T47D (cell line): ENCODE measurements at regions not wholly inside any gene's neighbourhood (a gene's known extent, or its start where the extent isn't known, plus 50 kb on each side); places are given as distances from the start of the nearest gene placed in this dataset.

Experiments
- DNase-seq, 2 experiments: peaks; one replicate each; pipeline versions ENCODE4 v3.0.0 to v3.0.0-alpha.2; 2011 to 2012; ENCODE audit warnings: low read depth in 1 of 2, low spot score in 1 of 2
- JUND ChIP-seq: IDR thresholded peaks from 2 replicates; pipeline ENCODE4 v1.6.1; 2012; ENCODE audit warnings: low read depth
- in situ Hi-C: cut with HindIII; loops from 2 replicates; pipeline ENCODE4 v1.10.0; 2016; ENCODE audit warnings: low sequenced_read_pairs, low pct_unique_long_range_greater_than_20kb

DNA sequence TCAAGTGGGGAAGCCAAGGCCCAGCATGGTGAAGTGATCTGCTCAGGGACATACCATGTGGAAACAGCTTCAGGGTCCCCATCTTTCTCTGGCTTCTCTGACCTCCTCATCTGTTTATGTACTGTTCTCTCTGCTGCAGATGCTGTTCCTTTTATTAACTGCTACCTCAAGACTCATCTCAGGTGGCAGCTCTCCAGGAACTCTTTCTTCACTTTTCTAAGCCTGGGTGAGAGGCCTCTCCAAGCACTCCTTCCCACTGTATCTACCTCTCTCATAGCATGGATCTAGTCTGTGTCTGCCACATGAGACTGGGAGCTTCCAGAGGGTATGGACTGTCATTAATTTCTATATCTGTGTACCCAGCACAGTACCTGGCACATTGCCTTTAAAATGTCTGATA lies 73.4 kb upstream of the PPM1J start:
- TF ChIP-seq JUND, result no peak
- in situ Hi-C loops, result no loop called here
- no peak for DNase-seq

DNA sequence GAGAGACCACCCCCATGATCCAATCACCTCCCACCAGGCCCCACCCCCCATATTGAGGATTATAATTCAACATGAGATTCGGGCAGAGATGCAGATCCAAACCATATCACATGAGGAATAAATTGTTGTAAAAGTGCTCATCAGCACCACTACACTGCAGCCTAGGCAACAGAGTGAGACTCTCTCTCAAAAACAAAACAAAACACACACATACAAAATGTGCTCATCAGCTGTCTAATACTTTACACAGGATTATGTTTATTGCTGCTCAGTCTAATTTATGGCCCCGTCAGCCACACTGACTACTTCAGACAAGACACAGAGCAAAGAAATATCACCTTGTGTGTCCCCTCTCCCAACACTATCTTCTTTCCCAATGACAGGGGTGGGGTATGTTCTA lies 72.9 kb upstream of the PPM1J start:
- in situ Hi-C loops, result no loop called here
- no peak for TF ChIP-seq JUND
- DNase-seq, result no peak

DNA sequence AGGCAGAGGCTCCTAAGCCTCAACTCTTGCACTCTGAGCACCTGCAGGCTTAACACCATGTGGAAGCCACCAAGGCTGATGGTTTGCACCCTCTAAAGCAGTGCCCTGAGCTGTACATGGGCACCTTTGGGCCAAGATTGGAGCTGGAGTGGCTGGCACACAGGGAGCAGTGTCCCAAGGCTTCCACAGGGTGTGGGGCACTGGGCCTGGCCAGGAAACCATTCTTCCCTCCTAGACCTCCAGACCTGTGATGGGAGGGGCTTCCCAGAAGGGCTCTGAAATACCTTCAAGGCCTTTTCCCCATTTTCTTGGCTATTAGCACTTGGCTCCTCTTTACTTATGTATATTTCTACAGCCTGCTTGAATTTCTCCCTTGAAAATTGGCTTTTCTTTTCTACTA lies 67.9 kb upstream of the PPM1J start:
- no peak for TF ChIP-seq JUND
- in situ Hi-C loops, result no loop called here

DNA sequence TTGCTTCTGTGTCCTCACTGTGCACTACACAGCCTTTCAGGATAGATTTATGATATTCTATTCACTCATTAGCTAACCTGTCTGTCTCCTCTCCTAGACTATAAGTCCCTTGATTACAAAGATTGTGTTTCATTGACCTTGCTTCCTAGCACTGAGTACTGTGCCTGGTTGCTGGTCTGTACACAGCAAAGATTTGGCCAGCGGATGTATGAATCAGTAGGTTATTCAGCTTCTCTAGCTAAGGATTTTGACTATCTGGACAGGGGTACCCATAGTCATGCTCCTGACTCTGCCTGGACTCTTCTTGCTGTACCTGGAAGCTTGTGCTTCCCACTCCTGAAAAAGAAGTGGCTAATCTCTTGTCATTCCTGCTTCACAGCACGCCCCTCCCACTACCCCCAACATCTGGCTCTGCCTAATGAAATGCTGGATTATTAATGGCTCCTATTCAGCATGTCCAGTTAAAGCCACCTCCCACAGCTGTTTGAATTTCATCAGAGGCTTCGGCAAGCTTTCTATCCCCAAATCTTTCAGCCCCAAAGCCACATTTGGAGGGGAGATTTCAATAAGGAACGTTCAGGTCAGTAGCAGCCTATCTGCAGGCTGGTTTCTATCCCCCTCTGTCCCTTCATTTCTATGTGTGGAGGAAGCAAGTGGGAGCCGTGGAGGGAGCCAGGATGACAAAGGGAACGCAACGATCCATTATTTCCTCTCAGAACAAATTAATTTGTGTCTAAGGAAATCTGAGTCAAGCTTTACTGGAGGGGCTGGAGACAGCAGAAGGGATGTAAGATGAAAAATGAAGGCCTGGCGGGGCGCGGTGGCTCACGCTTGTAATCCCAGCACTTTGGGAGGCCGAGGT lies 64.8 kb upstream of the PPM1J start:
- in situ Hi-C loops, result no loop called here
- no peak for TF ChIP-seq JUND
- no peak for DNase-seq

More for the DNA sequence above, 67.9 kb upstream of the PPM1J start:
- no peak for DNase-seq

DNA sequence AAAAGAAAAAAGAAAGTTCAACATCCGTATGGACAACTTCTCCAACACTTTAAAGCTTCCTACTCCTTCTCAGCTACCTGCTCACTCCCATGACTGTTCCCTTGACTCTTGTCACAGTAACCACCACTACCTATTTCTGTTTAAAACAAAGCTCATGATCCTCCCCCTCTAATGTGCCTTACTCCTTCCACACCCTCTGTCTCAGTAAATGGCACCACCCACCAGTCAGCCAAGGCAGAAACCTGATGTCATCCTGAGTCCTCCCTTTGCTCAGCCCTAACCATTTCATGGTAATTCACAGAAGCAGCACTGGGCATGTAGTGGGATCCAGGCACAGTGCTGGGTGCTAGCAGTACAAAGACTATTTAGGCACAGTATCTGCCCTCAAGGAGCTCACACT lies 63.0 kb upstream of the PPM1J start:
- DNase-seq, result no peak
- no peak for TF ChIP-seq JUND
- in situ Hi-C loops, result no loop called here

DNA sequence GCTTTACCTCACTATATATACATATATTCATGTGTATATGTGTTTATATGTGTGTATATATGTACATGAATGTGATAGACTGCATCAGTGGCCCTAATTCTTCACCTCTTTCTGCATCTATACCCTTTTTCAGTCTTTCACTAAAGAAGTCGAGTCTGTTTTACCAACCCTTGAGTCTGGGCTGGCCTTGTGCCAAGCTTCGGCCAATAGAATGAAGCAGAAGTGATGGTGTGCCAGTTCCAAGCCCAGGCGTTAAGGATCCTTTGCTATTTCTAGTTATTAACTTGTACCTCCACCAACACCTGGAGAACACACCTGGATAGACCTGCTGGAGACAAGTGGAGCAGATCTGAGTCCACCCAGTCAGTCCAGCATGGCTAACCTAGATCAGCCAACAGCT lies 61.6 kb upstream of the PPM1J start:
- TF ChIP-seq JUND, result no peak
- no peak for DNase-seq

DNA sequence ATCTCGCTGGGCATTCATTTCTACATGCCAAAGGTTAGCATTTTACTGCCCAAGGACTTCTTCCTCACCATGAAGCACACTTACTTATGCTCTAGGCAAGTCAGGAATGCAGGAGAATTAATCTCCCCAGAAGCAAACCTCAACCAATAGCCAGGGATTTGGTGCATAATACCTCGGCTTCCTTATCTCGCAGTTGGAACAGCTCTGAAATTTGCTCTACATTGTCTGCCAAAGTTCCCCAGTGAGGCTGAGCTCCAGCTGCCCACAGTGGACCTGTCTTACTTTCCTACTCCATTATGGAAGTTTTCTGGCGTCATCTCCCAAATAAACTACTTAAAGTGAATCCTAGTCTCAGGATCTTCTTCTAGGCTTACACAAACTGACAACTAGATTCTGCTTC lies 57.6 kb upstream of the PPM1J start:
- no peak for DNase-seq
- in situ Hi-C loops, result no loop called here
- TF ChIP-seq JUND, result no peak

More for the DNA sequence above, 61.6 kb upstream of the PPM1J start:
- in situ Hi-C loops, result no loop called here

DNA sequence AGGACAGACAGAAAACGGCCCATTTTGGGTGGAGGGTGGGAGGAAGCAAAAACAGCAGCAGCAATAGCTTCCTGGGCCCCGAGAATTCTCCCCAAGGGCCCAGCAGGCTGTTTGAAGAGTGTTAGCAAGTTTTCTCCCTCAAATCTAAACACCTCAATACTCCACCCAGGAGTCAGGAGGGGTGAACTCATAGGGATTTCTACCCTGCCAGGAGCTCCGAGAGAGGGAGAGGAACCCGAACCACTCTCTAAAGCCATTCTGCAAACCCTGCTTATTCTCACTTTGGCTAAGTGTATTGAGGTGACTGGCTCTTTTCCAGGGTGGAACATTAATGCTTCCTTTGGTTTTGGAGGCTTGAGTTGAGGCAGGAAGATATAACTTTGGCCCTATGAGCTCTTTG lies 55.6 kb upstream of the PPM1J start:
- in situ Hi-C loops, result no loop called here

DNA sequence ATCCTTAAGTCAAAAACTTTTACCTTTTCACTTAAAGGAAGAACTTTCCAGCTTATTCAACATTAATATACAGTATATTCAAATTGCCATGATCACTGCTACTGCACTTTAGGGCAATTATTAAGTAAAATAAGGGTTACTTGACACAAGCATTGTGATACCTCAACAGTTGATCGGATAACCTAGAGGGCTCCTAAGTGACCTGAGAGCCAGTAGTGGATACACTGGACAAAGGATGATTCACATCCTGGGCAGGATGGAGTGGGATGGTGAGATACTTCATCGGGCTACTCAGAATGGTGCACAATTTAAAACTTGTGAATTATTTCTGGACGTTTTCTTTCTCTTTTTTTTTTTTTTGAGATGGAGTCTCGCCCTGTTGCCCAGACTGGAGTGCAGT lies 54.5 kb upstream of the PPM1J start:
- DNase-seq, result no peak

More for the DNA sequence above, 55.6 kb upstream of the PPM1J start:
- DNase-seq, result no peak
- TF ChIP-seq JUND, result no peak

DNA sequence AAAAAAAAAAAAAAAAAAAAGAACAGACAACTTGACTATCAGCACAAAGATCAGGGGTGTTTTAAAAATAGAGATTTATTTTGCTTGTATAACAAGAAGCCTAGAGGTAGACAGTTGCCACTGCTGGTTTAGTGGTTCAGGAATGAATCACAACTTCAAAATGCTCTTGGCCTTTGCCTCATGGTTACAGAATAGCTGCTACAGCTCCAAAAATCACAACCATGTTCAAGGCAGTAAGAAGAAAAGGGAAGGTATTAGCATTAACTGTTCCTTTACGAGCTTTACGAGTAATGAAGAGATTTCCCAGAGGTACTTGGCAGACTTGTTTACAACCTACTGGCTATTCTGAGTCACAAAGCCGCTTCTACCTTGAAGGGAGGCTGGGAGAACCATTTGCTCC lies 52.5 kb upstream of the PPM1J start:
- no peak for DNase-seq
- TF ChIP-seq JUND, result no peak
- in situ Hi-C loops, result no loop called here

More for the DNA sequence above, 54.5 kb upstream of the PPM1J start:
- TF ChIP-seq JUND, result no peak
- in situ Hi-C loops, result no loop called here
